Ramos (cell line): ENCODE measurements at regions not wholly inside any gene's neighbourhood (a gene's known extent, or its start where the extent isn't known, plus 50 kb on each side); places are given as distances from the start of the nearest gene placed in this dataset.

Experiments
- in situ Hi-C: fragments of 300-500 bp; cut with MboI; formaldehyde crosslinking; loops from one replicate; pipeline ENCODE4 v1.14.3; 2022; ENCODE audit warnings: low sequenced_read_pairs; ENCODE audit not compliant: unreplicated experiment

DNA sequence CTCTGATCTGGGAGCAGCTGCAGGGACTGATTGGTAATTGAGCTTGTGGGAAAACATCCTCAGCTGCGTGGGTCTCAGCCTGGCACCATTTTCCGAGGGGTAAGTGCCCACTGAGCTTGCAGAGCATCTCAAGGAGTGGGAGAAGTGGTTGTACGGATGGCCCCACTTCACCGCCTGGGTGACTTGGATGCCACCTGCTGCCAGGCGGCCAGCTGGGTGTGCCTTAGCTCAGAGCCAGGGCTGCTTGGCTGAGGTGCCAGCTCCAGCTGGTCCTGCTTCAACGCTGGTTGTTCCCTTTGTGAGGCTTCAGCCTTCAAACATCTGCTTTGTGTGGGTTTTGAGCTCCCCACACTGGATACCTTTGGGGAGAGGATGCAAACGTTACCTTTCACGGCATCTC lies 482.7 kb upstream of the EEF2KMT start:
- in situ Hi-C loops, result no loop called here

DNA sequence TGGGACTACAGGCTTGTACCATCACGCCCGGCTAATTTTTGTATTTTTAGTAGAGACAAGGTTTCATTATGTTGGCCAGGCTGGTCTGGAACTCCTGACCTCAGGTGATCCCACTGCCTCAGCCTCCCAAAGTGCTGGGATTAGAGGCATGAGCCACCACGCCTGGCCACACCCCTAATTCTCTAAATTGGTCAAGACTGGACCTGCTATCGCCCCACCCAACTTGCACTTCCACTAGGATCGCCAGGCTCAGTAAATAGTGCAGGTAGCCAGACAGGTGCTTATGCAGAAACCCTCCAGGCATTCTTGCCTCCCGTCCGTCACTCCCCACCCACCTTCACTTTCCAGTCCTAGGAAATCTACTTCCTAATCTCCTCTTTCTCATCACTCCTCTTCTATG lies 481.4 kb upstream of the EEF2KMT start:
- in situ Hi-C loops, result no loop called here

DNA sequence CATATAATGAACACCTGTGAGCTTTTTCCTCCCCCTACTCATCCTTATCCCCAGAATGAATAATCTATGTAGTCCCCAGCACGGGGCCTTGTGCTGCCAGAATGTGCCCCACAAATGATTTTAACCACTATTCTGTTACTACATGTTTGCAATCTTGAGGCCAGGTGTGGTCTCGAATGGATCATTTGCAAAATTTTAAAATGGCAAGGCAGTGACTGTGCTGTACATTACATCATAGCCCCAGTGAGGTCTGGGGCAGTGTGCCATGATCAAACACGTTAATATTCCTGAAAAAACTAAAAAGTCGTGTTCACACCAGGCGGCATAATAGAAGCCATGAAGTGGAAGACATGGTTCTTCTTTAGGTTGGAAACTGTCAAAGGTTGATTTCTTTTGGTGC lies 479.9 kb upstream of the EEF2KMT start:
- in situ Hi-C loops, result no loop called here

DNA sequence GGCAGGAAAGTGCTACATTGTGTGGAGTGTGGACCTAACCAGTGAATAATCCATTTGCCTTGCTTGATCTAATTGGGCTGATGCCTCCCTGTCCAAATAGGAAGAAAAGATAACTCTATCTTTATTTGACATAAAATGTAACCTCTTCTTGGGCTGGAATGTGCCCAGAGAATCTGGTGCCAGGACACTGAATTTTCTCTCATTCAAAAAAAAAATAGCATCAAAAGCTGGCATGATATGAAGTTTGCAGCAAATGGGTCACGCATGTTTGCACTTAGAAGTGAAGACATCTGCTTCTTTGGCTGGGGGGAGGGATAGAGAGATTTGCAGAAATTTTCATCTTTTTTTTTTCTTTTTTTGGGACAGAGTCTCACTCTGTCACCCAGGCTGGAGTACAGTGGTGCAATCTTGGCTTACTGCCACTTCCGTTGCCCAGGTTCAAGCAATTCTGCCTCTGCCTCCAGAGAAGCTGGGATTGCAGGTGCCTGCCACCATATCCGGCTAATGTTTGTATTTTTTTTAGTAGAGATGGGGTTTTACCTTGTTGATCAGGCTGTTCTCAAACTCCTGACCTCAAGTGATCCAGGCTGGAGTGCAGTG lies 478.2 kb upstream of the EEF2KMT start:
- in situ Hi-C loops, result no loop called here

DNA sequence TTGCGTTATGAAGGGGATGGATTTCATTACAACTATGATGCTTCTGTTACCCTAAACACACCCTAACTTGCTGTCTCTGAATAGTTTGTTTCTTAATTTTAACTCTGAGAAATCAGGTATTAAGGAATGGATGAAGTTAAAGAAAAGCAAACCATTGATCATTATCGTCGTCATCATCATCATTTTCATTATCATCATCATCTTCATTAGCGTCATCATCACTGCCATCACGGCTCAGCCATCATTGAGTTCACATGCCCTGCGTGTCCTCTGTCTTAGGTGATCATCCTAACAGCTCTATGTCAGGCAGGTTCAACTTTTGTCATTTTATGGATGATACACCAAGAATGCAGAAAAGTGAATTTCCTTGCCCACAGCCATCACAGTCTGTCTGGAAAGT lies 477.5 kb upstream of the EEF2KMT start:
- in situ Hi-C loops, result no loop called here

DNA sequence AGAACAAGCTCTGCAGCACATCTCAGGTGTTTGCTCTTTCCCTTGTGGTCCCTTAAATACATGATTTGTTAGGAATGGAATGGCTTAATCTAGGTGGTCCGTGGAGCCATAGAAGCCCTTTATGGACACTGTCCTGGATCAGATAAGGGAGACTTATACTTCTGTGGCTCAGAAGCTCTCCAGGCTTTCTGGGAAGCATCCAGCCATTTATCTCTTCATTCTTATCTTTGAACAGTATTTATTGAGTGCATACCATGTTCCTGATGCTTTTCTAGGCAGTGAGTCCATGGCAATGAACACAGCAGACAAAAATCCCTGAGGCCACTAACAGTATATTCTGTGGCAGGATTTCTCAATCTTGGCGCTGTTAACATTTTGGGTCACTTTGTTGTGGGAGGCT lies 474.5 kb upstream of the EEF2KMT start:
- in situ Hi-C loops, result no loop called here

DNA sequence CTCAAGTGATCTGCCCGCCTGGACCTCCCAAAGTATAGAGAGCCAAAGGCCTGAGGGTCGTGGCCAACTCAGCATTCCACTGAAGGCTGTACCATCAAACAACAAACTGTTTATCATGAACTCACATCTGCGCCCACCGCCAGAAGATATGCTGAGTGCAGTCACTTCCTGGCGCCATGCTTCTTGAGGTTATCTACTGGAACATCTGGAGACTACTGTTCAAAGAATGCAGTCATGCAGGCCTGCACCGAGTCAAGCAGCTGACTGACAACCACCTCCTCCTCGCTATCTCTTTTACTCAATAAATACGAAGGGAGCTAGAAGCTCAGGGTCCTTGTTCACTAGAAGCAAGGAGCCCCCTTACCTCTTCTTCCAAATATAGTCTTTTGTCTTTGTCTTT lies 473.9 kb upstream of the EEF2KMT start:
- in situ Hi-C loops, result no loop called here

DNA sequence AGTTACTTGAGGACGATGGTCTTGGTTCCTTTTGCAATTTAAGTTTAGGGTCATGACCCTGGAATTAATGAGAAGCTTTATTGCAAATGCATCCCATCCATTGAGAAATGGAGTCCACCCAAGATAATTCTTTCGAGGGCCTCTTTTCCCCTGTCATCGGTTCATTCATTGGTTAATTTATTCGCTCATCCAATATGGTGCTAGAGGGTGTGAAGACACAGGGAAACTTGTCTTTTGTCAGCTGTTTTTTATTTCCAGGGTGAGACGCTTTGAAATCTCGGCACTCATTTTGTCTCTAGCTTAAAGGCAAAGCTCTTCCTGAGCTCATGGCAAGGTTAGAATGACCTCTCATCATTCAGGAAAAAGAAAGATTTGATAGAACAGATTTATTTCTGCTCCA lies 464.2 kb upstream of the EEF2KMT start:
- in situ Hi-C loops, result no loop called here

DNA sequence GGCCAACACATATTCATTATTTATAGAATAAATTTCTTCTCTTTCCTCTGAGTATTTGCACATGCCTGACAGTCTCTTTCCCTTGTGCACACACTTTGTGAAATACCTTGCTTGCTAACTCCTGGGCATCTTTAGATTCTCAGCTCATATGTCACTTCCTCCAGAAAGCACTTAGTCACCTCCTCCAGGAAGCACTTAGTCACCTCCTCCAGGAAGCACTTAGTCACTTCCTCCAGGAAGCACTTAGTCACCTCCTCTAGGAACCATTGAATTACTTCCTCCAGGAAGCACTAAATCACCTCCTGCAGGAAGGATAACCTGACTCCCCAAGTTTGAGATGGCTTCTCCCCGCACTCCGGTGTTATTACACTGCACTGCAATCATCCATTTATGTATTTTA lies 462.5 kb upstream of the EEF2KMT start:
- in situ Hi-C loops, result no loop called here

DNA sequence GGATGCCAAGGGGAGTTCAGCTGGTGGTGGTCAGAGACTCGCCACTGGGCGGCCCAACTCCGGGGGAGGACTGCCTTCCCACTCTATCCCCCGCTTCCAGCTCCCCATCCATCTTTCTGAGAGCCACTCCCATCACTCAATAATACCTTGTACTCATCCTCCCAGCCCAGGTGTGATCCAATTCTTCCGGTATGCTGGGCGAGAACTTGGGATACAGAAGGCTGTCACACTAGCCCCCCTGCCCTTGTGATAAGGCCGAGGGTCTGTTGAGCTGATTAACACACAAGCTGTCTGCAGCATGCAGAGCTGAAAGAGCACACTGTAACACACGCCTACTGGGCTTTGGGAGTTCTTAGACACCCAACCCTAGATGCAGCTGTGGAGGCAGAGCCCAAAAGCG lies 460.4 kb upstream of the EEF2KMT start:
- in situ Hi-C loops, result no loop called here

DNA sequence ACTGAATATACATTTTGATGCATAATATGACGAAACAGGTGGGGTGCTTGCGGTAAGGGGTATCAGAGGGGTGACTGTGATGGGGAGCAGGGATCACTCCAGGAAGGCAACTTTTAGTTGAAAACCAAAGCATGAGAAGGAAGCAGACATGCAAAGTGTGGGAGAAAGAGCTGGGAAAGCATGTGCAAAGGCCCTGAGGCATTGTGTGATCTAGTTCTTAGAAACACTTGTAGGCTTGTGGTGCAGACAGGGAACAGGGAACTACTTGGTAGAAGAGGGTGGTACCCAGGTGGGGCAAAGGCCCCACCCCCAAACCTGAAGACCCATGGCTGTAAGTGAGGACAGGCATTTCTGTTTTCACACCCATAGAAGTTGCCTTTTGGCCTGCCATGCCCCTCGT lies 459.9 kb upstream of the EEF2KMT start:
- in situ Hi-C loops, result no loop called here

DNA sequence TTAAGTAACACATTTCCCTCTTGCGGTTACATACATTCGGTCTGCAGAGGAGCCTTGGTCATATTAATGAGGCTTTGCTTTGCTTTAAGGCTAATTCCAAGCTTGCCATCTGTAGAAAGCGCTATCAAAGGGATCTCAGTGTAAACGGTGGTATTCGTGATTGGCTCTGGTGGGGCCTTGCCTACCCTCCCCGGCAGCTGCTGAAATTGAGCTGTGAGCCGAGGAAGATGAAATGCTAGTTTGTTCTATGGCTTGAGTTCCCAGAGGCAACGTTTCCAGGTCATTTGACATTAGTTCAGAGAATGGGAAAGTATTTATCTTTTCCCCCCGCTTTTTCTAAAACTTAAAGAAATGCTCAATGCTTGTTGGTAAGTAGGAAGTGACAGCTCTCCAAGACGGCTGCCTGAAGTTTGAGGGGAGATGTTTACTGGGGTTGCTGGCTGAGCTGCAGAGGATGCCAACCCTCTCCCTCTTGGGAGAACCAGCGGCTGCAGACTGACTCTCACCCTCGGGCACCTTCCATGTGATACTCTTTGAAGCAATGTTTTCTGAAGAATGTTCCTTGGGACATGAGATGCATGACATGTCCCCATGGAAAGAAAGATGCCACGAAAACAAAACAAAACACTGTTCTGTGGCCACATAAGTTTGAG lies 458.7 kb upstream of the EEF2KMT start:
- in situ Hi-C loops, result no loop called here

DNA sequence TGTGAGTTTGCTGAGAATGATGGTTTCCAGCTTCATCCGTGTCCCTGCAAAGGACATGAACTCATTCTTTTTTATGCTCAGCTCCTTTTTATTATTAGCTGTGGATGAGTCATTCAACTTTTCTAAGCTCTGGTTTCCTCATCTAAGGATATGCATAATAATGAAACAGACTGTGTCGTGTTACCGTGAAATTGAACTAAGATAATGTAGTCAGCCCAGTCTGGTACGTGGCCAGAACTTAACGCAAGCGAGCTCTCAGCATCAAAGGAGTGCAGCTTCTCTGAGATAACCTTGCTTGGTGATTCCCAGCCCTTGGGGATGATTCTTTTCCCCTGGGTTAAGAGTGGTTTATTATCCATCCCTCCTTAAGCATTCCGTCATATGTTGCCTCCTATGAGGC lies 454.3 kb upstream of the EEF2KMT start:
- in situ Hi-C loops, result no loop called here

DNA sequence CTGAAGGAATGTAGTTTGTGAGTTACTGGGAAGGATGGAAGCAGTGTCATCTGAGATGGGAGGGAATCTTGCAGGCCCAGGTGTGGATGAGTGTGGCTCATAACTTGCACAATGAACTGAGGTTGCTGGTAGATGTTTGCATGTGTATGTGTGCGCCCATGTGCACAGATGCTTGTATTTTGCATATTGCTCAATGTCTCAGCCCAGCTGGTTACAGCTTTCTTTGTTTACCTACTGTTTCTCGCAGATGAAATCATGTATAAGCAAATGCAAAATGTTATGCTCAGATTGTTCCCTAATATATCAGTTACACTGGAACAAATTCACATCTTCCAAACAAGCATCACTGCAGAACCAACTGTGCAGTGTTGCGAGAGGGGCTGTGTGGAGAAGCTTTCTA lies 452.2 kb upstream of the EEF2KMT start:
- in situ Hi-C loops, result no loop called here

DNA sequence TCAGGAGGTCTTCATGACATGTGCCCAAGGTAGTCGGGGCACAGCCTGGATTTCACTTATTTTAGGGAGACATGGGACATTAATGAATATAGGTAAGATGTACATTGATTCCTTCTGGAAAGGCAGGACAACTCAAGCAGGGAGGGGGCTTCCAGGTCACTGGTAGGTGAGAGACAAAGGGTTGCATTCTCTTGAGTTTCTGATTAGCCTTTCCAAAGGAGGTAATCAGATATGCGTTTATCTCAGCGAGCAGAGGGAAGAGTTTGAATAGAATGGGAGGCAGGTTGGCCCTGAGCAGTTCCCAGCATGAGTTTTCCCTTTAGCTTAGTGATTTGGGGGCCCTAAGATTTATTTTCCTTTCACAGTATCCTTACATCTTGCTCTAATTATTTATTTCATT lies 443.8 kb upstream of the EEF2KMT start:
- in situ Hi-C loops, result no loop called here

DNA sequence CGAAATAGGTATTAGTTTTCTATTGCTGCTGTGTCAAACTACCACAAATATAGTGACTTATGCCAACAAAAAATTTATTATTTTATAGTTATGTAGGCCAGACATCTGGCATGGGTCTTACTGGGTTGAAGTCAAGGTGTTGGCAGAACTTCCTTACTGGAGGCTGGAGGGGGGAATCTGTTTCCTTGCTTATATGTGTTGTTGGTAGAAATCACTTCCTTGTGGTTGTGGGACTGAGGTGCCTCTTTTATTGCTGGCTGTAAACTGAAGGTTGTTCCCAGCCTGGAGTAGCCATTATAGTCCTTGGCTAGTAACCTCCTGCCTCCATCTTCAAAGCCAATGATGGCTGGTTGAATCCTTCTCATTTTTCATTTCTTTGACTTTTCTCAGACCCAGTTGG lies 439.8 kb upstream of the EEF2KMT start:
- in situ Hi-C loops, result no loop called here

DNA sequence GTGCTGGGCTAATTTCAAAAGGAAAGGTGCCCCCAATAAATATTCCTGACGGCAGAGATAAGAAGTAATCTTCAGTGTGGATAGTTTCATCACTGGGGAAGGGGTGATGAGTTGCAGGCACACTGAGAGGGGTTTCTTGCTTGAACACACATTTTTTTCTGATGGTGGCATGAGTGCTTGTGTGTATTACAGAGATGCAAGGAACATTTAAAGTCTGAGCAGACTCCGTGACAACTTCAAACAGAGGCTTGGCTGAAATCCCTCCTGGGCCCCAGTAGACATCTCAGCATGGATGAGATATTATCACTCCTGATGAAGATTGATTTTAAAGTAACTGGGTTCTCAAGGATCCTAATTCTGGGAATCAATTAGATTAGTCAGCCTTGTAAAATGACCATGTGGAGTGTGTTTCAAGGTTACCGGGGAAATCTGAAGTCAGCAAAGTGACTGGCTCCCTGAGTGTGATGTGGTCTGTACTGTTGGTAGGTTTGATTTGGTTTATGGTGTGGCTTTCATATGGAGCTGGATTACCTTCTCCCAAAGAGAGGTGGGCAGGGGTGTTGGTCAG lies 435.8 kb upstream of the EEF2KMT start:
- in situ Hi-C loops, result no loop called here

DNA sequence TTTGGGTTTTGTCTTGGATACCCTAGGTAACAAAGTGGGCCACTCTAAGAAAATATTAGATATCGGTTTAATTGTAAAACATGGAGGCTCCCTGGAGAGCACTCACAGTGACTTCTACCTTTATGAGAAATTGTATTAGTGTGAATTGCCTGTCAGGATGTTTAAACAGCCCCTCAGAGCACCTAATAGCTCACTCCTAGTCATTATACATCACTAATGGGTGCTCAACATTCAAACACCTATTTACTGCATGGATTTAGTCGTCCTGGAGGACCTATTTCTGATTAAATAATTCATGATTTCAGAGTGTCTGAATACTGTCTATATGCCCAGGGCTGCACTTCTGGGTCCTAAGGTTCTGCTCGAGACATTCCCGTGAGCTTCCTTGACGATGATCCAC lies 430.2 kb upstream of the EEF2KMT start:
- in situ Hi-C loops, result no loop called here

DNA sequence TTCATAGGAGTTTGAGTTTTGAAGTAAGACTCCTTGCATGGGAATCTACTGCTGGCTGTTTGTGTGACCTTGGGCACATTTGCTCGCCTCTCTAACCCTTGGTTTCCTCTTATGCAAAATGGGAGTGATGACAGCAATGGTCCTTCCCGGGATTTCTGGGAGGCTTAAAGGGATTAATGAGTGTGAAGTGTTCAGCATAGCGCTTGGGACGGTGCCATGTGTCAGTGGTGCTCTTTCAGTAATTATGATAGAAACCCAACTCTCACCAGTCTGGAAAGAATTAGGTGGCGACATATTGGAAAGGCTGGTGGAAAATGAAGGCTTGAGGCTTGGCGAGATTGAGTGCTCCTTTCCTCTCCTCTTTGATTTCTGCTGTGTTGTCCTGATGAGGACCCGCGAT lies 429.2 kb upstream of the EEF2KMT start:
- in situ Hi-C loops, result no loop called here

DNA sequence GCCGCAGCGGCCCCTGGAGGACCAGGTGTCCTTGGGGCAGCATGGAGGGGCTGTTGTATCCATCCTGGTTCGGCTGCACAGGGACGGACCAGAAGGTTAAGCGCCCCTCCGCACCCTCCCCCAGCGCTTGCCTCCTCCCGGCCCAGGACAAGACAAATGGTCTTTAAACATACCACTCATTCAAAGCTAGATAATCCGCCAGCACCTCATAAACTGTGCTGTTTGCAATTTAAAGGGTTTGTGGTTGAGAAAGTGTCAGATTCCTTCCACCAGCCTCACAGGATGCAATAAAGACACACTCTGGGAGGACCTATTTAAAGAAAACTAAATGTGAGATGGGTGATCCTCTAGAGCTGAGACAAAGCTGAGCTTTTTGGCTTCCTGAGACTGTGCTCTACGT lies 426.2 kb upstream of the EEF2KMT start:
- in situ Hi-C loops, result no loop called here

DNA sequence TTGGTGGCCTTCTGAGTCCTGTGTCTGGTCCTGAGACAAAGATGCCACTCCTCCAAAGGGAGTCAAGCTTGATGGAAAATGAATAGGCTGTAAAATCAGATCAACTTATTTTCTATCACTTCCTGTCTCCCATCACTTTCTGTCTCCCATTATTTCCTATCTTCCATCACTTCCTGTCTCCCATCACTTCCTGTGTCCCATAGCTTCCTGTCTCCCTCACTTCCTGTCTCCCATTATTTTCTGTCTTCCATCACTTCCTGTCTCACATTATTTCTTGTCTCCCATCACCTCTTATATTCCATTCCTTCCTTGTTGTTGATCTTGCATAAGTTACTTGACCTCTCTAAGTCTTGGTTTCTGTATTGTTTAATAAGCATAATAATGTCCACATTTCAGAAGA lies 418.5 kb upstream of the EEF2KMT start:
- in situ Hi-C loops, result no loop called here

DNA sequence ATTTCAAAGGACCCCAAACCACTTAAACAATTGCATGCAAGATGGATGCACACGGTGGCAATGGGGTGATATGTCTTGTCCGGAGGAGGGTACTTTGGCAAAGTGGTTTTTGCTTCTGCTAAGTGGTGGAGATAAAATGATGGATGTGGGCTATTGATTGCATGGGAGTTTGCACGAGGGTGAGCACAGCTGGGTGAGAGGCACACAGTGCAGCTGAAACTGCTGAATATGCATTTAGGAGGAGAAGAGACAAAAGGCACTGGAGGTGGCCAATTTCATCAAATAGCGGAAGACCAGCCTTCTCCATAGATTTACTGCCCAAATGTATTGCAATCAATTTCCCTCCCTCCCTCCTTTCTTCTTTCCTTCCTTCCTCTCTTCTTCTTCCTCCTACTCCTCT lies 414.4 kb upstream of the EEF2KMT start:
- in situ Hi-C loops, result no loop called here
